ENCODE measurements at regions not wholly inside any gene's neighbourhood (a gene's known extent, or its start where the extent isn't known, plus 50 kb on each side); places are given as distances from the start of the nearest gene placed in this dataset.

DNA sequence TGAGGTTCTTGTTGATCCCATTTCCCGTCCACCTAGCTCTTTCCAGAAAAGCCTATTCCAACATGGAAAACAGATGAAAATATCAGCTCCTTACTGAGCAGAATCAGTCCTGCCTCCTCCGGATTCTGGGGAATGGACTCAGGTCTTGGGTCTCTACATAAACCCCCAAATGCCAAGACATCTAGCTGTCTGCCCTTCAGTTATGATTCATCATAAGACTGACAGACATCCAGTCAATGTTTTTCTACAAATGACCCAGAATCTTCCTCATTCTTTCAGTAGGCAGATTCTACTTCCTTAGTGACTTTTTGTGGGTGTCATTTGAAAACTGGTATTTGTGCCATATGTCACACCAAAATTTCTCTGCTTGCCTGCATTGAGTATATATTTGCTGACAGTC is 103.0 kb upstream of the TGFBR2 start:
- TF ChIP-seq, protein P1, sequence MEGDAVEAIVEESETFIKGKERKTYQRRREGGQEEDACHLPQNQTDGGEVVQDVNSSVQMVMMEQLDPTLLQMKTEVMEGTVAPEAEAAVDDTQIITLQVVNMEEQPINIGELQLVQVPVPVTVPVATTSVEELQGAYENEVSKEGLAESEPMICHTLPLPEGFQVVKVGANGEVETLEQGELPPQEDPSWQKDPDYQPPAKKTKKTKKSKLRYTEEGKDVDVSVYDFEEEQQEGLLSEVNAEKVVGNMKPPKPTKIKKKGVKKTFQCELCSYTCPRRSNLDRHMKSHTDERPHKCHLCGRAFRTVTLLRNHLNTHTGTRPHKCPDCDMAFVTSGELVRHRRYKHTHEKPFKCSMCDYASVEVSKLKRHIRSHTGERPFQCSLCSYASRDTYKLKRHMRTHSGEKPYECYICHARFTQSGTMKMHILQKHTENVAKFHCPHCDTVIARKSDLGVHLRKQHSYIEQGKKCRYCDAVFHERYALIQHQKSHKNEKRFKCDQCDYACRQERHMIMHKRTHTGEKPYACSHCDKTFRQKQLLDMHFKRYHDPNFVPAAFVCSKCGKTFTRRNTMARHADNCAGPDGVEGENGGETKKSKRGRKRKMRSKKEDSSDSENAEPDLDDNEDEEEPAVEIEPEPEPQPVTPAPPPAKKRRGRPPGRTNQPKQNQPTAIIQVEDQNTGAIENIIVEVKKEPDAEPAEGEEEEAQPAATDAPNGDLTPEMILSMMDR (IDR thresholded peaks at IDR 0.05) = no peak
- TF ChIP-seq POLR2A (IDR thresholded peaks at IDR 0.05) = no peak
